HEK293 (cell line): ENCODE measurements at regions not wholly inside any gene's neighbourhood (a gene's known extent, or its start where the extent isn't known, plus 50 kb on each side); places are given as distances from the start of the nearest gene placed in this dataset.

Experiments
- CTCF ChIA-PET: fragments of 350-600 bp; formaldehyde crosslinking; extraction: SDS; loops from one replicate; lab custom pipeline; 2021; ENCODE audit warnings: antibody characterized with exemption; lab: Yijun Ruan, JAX
- POLR2A ChIA-PET: fragments of 300-600 bp; formaldehyde crosslinking; extraction: SDS; loops from one replicate; lab custom pipeline; 2020; ENCODE audit warnings: antibody characterized with exemption, inconsistent platforms; lab: Yijun Ruan, JAX
- H3K27ac ChIP-seq: fragments of 200-500 bp; sonication (Bioruptor generic); 2 replicates; pipeline ENCODE4 v1.5.1; 2014; ENCODE audit warnings: low read depth, low read length, control low read depth, inconsistent platforms; ENCODE audit errors: extremely low read depth
- H3K36me3 ChIP-seq, 2 experiments: fragments of 200-500 bp in 1 of 2; sonication (Bioruptor generic) in 1 of 2; 1 replicate in 1 of 2; 2 replicates in 1 of 2; pipeline ENCODE4 v1.5.1; 2014 to 2017; ENCODE audit warnings: inconsistent platforms in 2 of 2, low read length in 2 of 2; ENCODE audit not compliant: control insufficient read depth in 2 of 2, insufficient read depth in 1 of 2
- H3K4me1 ChIP-seq: fragments of 200-500 bp; sonication (Bioruptor generic); 2 replicates; pipeline ENCODE4 v1.5.1; 2014; ENCODE audit warnings: mild to moderate bottlenecking, low read length, inconsistent platforms; ENCODE audit not compliant: control insufficient read depth, insufficient read depth
- H3K4me3 ChIP-seq: 2 replicates; pipeline ENCODE4 v1.5.1; 2011; ENCODE audit warnings: low read depth, mild to moderate bottlenecking, control low read depth, low read length, moderate library complexity
- H3K9me3 ChIP-seq: fragments of 200-500 bp; sonication (Bioruptor generic); 2 replicates; pipeline ENCODE4 v1.5.1; 2014; ENCODE audit warnings: low read depth, low read length, inconsistent platforms; ENCODE audit not compliant: control insufficient read depth, insufficient read depth
- EGR2 ChIP-seq: fragments of 450-650 bp; formaldehyde crosslinking; IDR thresholded peaks from 2 replicates; pipeline ENCODE4 v1.5.1; 2016; ENCODE audit warnings: low read depth, missing biosample characterization, missing genetic modification characterization
- GLI2 ChIP-seq: fragments of 450-650 bp; formaldehyde crosslinking; IDR thresholded peaks from 2 replicates; pipeline ENCODE4; 2017; ENCODE audit warnings: missing biosample characterization, missing genetic modification characterization, low read depth, borderline replicate concordance
- KLF10 ChIP-seq: fragments of 450-650 bp; IDR thresholded peaks from 2 replicates; pipeline ENCODE4 v1.5.1; 2018; ENCODE audit warnings: missing biosample characterization, mild to moderate bottlenecking, missing genetic modification characterization
- REST ChIP-seq: fragments of 450-650 bp; formaldehyde crosslinking; IDR thresholded peaks from 2 replicates; pipeline ENCODE4 v1.5.1; 2016; ENCODE audit warnings: missing biosample characterization, missing genetic modification characterization
- SETDB1 ChIP-seq: IDR thresholded peaks from one replicate; pipeline ENCODE4 v1.6.1; 2017; ENCODE audit warnings: mild to moderate bottlenecking, low read length, moderate library complexity, mixed read lengths; ENCODE audit not compliant: insufficient read length
- YY2 ChIP-seq: fragments of 450-650 bp; formaldehyde crosslinking; IDR thresholded peaks from 2 replicates; pipeline ENCODE4 v1.5.1; 2016; ENCODE audit warnings: missing biosample characterization, missing genetic modification characterization
- ZBTB1 ChIP-seq: fragments of 450-650 bp; formaldehyde crosslinking; IDR thresholded peaks from 2 replicates; pipeline ENCODE4 v1.5.1; 2016; ENCODE audit warnings: missing biosample characterization, missing genetic modification characterization
- ZBTB48 ChIP-seq: fragments of 450-650 bp; formaldehyde crosslinking; IDR thresholded peaks from 2 replicates; pipeline ENCODE4 v1.5.1; 2016; ENCODE audit warnings: missing biosample characterization, missing genetic modification characterization
- ZNF302 ChIP-seq: fragments of 450-650 bp; formaldehyde crosslinking; IDR thresholded peaks from 2 replicates; pipeline ENCODE4 v1.5.1; 2016; ENCODE audit warnings: missing biosample characterization, missing genetic modification characterization, low read depth
- ZNF623 ChIP-seq: fragments of 450-650 bp; formaldehyde crosslinking; IDR thresholded peaks from 2 replicates; pipeline ENCODE4 v1.5.1; 2016; ENCODE audit warnings: missing biosample characterization, missing genetic modification characterization
- ZSCAN16 ChIP-seq: fragments of 450-650 bp; formaldehyde crosslinking; IDR thresholded peaks from 2 replicates; pipeline ENCODE4 v1.5.1; 2016; ENCODE audit warnings: missing biosample characterization, missing genetic modification characterization
- TF ChIP-seq, protein P1 (sequence below): fragments of 450-650 bp; formaldehyde crosslinking; IDR thresholded peaks from 2 replicates; pipeline ENCODE4 v1.5.1; 2016; ENCODE audit warnings: missing biosample characterization, missing genetic modification characterization
- TF ChIP-seq, protein P2 (sequence below): fragments of 450-650 bp; formaldehyde crosslinking; IDR thresholded peaks from 2 replicates; pipeline ENCODE4 v1.5.0; 2017; ENCODE audit warnings: missing biosample characterization, missing genetic modification characterization, borderline replicate concordance
- TF ChIP-seq, protein P3 (sequence below): fragments of 450-650 bp; formaldehyde crosslinking; IDR thresholded peaks from 2 replicates; pipeline ENCODE4 v1.5.1; 2016; ENCODE audit warnings: missing biosample characterization, missing genetic modification characterization, borderline replicate concordance
- TF ChIP-seq, protein P4 (sequence below): fragments of 450-650 bp; formaldehyde crosslinking; IDR thresholded peaks from 2 replicates; pipeline ENCODE4 v1.5.1; 2016; ENCODE audit warnings: missing biosample characterization, missing genetic modification characterization

GRCh38 chr14:54342806-54343205 lies 54.0 kb upstream of the CDKN3 start:
- ChIA-PET POLR2A (interaction anchor here (1.1 kb wide), 1 partner anchor 223 kb away, joined by 6 read pairs; no protein-coding TSS in a partner anchor), CTCF (interaction anchor here (0.5 to 1.7 kb wide), 4 partner anchors 14 to 520 kb away, joined by 3 to 6 read pairs (median 4); no protein-coding TSS in a partner anchor)
- no peaks in the 10 kb centered on the region for H3K36me3 ChIP-seq
- H3K9me3 ChIP-seq: no peaks in the 10 kb centered on the region
- H3K27ac ChIP-seq: peak overlapping the region; percentile 47; the same call in 1 of the 2 replicates
- H3K4me3 ChIP-seq: no peak overlapping the region
- peaks cover 19% of the 10 kb centered on the region for H3K4me1 ChIP-seq
- TF ChIP-seq ZNF302 (tag by site-specific recombination) (no peak), ZSCAN16 (tag by site-specific recombination) (no peak), ZBTB48 (tag by site-specific recombination) (no peak), SETDB1 (no peak), ZNF623 (no peak), EGR2 (tag by site-specific recombination) (no peak), REST (tag by site-specific recombination) (no peak), GLI2 (tag by site-specific recombination) (no peak), YY2 (tag by site-specific recombination) (no peak), KLF10 (tag by site-specific recombination) (no peak), ZBTB1 (no peak)
- TF ChIP-seq, protein P1, sequence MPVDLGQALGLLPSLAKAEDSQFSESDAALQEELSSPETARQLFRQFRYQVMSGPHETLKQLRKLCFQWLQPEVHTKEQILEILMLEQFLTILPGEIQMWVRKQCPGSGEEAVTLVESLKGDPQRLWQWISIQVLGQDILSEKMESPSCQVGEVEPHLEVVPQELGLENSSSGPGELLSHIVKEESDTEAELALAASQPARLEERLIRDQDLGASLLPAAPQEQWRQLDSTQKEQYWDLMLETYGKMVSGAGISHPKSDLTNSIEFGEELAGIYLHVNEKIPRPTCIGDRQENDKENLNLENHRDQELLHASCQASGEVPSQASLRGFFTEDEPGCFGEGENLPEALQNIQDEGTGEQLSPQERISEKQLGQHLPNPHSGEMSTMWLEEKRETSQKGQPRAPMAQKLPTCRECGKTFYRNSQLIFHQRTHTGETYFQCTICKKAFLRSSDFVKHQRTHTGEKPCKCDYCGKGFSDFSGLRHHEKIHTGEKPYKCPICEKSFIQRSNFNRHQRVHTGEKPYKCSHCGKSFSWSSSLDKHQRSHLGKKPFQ (tag by site-specific recombination): no peak
- TF ChIP-seq, protein P2, sequence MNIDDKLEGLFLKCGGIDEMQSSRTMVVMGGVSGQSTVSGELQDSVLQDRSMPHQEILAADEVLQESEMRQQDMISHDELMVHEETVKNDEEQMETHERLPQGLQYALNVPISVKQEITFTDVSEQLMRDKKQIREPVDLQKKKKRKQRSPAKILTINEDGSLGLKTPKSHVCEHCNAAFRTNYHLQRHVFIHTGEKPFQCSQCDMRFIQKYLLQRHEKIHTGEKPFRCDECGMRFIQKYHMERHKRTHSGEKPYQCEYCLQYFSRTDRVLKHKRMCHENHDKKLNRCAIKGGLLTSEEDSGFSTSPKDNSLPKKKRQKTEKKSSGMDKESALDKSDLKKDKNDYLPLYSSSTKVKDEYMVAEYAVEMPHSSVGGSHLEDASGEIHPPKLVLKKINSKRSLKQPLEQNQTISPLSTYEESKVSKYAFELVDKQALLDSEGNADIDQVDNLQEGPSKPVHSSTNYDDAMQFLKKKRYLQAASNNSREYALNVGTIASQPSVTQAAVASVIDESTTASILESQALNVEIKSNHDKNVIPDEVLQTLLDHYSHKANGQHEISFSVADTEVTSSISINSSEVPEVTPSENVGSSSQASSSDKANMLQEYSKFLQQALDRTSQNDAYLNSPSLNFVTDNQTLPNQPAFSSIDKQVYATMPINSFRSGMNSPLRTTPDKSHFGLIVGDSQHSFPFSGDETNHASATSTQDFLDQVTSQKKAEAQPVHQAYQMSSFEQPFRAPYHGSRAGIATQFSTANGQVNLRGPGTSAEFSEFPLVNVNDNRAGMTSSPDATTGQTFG (tag by site-specific recombination): no peak
- TF ChIP-seq, protein P3, sequence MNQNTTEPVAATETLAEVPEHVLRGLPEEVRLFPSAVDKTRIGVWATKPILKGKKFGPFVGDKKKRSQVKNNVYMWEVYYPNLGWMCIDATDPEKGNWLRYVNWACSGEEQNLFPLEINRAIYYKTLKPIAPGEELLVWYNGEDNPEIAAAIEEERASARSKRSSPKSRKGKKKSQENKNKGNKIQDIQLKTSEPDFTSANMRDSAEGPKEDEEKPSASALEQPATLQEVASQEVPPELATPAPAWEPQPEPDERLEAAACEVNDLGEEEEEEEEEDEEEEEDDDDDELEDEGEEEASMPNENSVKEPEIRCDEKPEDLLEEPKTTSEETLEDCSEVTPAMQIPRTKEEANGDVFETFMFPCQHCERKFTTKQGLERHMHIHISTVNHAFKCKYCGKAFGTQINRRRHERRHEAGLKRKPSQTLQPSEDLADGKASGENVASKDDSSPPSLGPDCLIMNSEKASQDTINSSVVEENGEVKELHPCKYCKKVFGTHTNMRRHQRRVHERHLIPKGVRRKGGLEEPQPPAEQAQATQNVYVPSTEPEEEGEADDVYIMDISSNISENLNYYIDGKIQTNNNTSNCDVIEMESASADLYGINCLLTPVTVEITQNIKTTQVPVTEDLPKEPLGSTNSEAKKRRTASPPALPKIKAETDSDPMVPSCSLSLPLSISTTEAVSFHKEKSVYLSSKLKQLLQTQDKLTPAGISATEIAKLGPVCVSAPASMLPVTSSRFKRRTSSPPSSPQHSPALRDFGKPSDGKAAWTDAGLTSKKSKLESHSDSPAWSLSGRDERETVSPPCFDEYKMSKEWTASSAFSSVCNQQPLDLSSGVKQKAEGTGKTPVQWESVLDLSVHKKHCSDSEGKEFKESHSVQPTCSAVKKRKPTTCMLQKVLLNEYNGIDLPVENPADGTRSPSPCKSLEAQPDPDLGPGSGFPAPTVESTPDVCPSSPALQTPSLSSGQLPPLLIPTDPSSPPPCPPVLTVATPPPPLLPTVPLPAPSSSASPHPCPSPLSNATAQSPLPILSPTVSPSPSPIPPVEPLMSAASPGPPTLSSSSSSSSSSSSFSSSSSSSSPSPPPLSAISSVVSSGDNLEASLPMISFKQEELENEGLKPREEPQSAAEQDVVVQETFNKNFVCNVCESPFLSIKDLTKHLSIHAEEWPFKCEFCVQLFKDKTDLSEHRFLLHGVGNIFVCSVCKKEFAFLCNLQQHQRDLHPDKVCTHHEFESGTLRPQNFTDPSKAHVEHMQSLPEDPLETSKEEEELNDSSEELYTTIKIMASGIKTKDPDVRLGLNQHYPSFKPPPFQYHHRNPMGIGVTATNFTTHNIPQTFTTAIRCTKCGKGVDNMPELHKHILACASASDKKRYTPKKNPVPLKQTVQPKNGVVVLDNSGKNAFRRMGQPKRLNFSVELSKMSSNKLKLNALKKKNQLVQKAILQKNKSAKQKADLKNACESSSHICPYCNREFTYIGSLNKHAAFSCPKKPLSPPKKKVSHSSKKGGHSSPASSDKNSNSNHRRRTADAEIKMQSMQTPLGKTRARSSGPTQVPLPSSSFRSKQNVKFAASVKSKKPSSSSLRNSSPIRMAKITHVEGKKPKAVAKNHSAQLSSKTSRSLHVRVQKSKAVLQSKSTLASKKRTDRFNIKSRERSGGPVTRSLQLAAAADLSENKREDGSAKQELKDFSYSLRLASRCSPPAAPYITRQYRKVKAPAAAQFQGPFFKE: no peak
- TF ChIP-seq, protein P4, sequence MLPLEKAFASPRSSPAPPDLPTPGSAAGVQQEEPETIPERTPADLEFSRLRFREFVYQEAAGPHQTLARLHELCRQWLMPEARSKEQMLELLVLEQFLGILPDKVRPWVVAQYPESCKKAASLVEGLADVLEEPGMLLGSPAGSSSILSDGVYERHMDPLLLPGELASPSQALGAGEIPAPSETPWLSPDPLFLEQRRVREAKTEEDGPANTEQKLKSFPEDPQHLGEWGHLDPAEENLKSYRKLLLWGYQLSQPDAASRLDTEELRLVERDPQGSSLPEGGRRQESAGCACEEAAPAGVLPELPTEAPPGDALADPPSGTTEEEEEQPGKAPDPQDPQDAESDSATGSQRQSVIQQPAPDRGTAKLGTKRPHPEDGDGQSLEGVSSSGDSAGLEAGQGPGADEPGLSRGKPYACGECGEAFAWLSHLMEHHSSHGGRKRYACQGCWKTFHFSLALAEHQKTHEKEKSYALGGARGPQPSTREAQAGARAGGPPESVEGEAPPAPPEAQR (tag by site-specific recombination): no peak
